Prostate gland (tissue), 2 donors: ENCODE measurements at regions not wholly inside any gene's neighbourhood (a gene's known extent, or its start where the extent isn't known, plus 50 kb on each side); places are given as distances from the start of the nearest gene placed in this dataset.

Experiments
- POLR2A ChIP-seq: fragments of 450-650 bp; IDR thresholded peaks from one replicate; pipeline ENCODE4 v1.6.1; 2016; ENCODE audit warnings: antibody characterized with exemption, mild to moderate bottlenecking
- POLR2AphosphoS5 ChIP-seq: sonication (generic); formaldehyde crosslinking; IDR thresholded peaks from one replicate; pipeline ENCODE4 v1.6.1; 2017; ENCODE audit warnings: antibody characterized with exemption
- TF ChIP-seq, protein P1 (sequence below), 4 experiments: fragments of 200-600 bp in 2 of 4; fragments of 450-650 bp in 2 of 4; sonication (generic) in 2 of 4; IDR thresholded peaks; 1 replicate in 3 of 4; 2 replicates in 1 of 4; pipeline ENCODE4 v1.5.1; 2016 to 2019; ENCODE audit warnings: antibody characterized with exemption in 4 of 4, mild to moderate bottlenecking in 2 of 4, moderate library complexity in 2 of 4

DNA sequence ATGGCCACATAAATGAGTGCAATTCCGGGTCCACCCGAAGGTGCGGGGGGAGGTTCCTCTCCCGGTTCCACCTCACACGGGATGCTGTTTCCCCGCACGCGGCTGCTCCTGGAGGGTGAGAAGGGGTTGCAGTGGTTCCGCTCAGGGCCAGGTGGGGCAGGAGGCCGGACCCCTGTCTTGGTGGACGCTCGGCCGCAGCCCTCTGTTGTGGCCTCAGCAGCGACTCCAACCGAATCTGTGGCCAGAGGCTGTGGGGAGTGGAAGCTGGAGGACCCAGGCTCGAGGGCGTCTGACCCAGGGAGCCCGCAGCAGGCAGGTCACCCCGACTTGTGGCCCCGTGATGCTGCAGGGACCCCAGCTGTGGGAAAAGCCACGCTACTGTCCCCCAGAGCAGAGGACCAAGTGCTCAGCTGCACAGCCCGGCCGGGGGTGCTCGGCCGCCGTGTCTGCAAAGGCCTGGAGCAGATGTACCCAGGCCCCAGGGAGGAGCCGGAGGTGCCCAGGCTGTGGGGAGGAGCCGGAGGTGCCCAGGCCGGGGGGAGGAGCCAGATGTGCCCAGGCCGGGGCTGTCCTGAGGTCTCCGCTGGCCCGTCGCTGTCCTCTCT, 83.9 kb downstream of the RTP5 start:
- no peak for TF ChIP-seq POLR2A
- TF ChIP-seq, protein P1, sequence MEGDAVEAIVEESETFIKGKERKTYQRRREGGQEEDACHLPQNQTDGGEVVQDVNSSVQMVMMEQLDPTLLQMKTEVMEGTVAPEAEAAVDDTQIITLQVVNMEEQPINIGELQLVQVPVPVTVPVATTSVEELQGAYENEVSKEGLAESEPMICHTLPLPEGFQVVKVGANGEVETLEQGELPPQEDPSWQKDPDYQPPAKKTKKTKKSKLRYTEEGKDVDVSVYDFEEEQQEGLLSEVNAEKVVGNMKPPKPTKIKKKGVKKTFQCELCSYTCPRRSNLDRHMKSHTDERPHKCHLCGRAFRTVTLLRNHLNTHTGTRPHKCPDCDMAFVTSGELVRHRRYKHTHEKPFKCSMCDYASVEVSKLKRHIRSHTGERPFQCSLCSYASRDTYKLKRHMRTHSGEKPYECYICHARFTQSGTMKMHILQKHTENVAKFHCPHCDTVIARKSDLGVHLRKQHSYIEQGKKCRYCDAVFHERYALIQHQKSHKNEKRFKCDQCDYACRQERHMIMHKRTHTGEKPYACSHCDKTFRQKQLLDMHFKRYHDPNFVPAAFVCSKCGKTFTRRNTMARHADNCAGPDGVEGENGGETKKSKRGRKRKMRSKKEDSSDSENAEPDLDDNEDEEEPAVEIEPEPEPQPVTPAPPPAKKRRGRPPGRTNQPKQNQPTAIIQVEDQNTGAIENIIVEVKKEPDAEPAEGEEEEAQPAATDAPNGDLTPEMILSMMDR (IDR thresholded peaks at IDR 0.05), result no peak
- TF ChIP-seq POLR2AphosphoS5, result no peak
